ENCODE measurements at regions not wholly inside any gene's neighbourhood (a gene's known extent, or its start where the extent isn't known, plus 50 kb on each side); places are given as distances from the start of the nearest gene placed in this dataset.

- Histone ChIP-seq H3K9me3 (ENCODE audit: control insufficient read depth in 2 of 2, insufficient read depth in 1 of 2, low read length in 1 of 2) (no peaks in the 10 kb centered on the region), H3K27ac (ENCODE audit: low read depth in 1 of 2, low read length in 1 of 2) (no peak overlapping the region), H3K27me3 (ENCODE audit: control insufficient read depth in 2 of 2, insufficient read depth in 1 of 2, low read length in 1 of 2) (no peaks in the 10 kb centered on the region), H3K4me3 (ENCODE audit: low read length in 2 of 2) (no peak overlapping the region), H3K36me3 (ENCODE audit: control insufficient read depth in 2 of 2, insufficient read depth in 2 of 2, low read length in 1 of 2) (no peaks in the 10 kb centered on the region), H3K4me1 (ENCODE audit: control insufficient read depth in 2 of 2, insufficient read depth in 2 of 2, low read length in 2 of 2) (no peaks in the 10 kb centered on the region)
- WGBS, result 94% methylated on average over 2 of the region's 2 CpGs
- no peak for DNase-seq (ENCODE audit: low read depth in 6 of 9, low spot score in 9 of 9)
These were observed 137.0 kb upstream of the ARHGAP28 start for GRCh38 chr18:6592522-6592921.

DNA sequence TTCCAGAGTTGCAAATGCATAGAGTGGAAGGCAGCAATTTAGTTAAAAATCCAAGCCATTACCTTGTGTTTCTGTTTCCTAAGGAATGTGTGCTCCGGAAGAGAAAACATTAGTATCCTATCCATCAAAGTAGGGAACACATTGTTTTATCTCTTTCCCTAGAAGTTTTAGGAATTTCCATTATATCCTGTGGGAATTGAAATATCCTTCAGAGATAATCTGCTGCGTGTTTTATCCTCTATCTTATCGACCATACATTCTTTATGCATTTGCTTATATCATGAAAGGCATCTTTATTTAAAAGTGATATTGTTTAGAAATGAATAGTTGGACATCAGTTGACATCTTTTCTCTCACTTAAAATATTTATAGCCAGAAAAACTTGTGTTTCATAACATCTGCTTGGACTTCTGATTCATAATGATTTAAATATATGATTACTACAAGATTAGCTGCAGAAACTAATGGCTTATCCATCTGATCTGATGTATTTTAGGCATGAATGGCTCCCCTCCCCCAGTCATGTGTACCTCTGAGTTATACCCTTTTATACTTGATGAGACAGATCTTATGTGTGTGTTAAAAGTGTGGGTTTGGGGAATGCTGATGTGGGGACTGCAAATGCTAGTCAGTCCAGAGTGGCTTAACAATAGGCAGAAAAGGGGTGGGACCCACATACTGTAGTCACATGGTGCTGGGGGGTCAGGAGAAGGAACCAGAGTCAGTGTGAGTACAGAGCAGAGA lies 136.2 kb upstream of the ARHGAP28 start:
- no peak overlapping the region for H3K27ac ChIP-seq (ENCODE audit: low read depth in 1 of 2, low read length in 1 of 2)
- no peaks in the 10 kb centered on the region for H3K4me1 ChIP-seq (ENCODE audit: control insufficient read depth in 2 of 2, insufficient read depth in 2 of 2, low read length in 2 of 2)
- H3K9me3 ChIP-seq (ENCODE audit: control insufficient read depth in 2 of 2, insufficient read depth in 1 of 2, low read length in 1 of 2), result no peaks in the 10 kb centered on the region
- H3K36me3 ChIP-seq (ENCODE audit: control insufficient read depth in 2 of 2, insufficient read depth in 2 of 2, low read length in 1 of 2), result no peaks in the 10 kb centered on the region
- H3K27me3 ChIP-seq (ENCODE audit: control insufficient read depth in 2 of 2, insufficient read depth in 1 of 2, low read length in 1 of 2), result no peaks in the 10 kb centered on the region
- H3K4me3 ChIP-seq (ENCODE audit: low read length in 2 of 2), result no peak overlapping the region
- DNase-seq (ENCODE audit: low read depth in 6 of 9, low spot score in 9 of 9), result no peak
- WGBS, result 42% methylated on average over 3 of the region's 3 CpGs

DNA sequence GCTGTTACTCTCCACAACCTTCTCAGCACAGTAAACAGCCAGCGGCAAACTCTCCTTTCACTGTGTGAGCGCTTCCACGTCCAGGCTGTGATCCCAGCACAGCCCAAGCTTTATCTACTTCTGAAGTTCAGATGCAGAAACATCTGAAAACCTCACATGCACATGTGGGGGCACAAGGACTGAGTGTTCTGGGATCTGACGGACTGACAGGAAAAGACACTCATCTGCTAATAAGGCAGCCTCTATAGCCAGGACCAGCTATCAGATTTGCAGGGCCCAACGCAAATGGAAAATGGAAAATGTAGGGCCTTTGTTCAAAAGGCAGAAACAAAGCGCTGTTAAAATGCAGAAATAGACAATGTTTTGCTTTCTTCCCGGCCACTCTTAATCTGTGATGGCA lies 133.8 kb upstream of the ARHGAP28 start:
- H3K9me3 ChIP-seq (ENCODE audit: control insufficient read depth in 2 of 2, insufficient read depth in 1 of 2, low read length in 1 of 2), result no peaks in the 10 kb centered on the region
- no peak for DNase-seq (ENCODE audit: low read depth in 6 of 9, low spot score in 9 of 9)
- no peaks in the 10 kb centered on the region for H3K4me1 ChIP-seq (ENCODE audit: control insufficient read depth in 2 of 2, insufficient read depth in 2 of 2, low read length in 2 of 2)
- no peaks in the 10 kb centered on the region for H3K27me3 ChIP-seq (ENCODE audit: control insufficient read depth in 2 of 2, insufficient read depth in 1 of 2, low read length in 1 of 2)
- H3K36me3 ChIP-seq (ENCODE audit: control insufficient read depth in 2 of 2, insufficient read depth in 2 of 2, low read length in 1 of 2), result no peaks in the 10 kb centered on the region
- no peak overlapping the region for H3K4me3 ChIP-seq (ENCODE audit: low read length in 2 of 2)
- H3K27ac ChIP-seq (ENCODE audit: low read depth in 1 of 2, low read length in 1 of 2), result no peak overlapping the region
- 92% methylated on average over 7 of the region's 7 CpGs for WGBS

DNA sequence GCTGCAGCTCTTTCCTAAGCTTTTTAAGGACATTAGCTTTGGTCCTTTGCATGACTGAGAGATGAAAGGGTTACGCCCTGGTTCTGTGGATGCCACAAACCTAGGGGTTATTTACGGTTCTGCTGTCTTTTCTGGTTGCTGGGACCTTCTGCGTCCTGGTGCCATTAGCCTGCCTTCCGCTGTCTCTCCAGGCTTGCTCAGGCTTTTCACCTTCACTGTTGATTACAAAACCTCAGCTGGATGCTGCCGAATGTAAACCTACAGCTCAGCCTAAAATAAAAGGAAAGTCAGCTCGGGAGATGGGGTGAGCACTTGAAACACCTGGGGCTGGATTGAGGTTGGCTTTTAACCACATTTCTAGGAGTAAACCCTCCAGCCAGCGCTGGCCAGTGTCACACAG lies 130.9 kb upstream of the ARHGAP28 start:
- no peak overlapping the region for H3K27ac ChIP-seq (ENCODE audit: low read depth in 1 of 2, low read length in 1 of 2)
- no peak for DNase-seq (ENCODE audit: low read depth in 6 of 9, low spot score in 9 of 9)
- H3K4me1 ChIP-seq (ENCODE audit: control insufficient read depth in 2 of 2, insufficient read depth in 2 of 2, low read length in 2 of 2), result no peaks in the 10 kb centered on the region
- 63% methylated on average over 7 of the region's 7 CpGs for WGBS
- H3K9me3 ChIP-seq (ENCODE audit: control insufficient read depth in 2 of 2, insufficient read depth in 1 of 2, low read length in 1 of 2), result no peaks in the 10 kb centered on the region
- H3K4me3 ChIP-seq (ENCODE audit: low read length in 2 of 2), result no peak overlapping the region
- no peaks in the 10 kb centered on the region for H3K27me3 ChIP-seq (ENCODE audit: control insufficient read depth in 2 of 2, insufficient read depth in 1 of 2, low read length in 1 of 2)
- H3K36me3 ChIP-seq (ENCODE audit: control insufficient read depth in 2 of 2, insufficient read depth in 2 of 2, low read length in 1 of 2), result no peaks in the 10 kb centered on the region

DNA sequence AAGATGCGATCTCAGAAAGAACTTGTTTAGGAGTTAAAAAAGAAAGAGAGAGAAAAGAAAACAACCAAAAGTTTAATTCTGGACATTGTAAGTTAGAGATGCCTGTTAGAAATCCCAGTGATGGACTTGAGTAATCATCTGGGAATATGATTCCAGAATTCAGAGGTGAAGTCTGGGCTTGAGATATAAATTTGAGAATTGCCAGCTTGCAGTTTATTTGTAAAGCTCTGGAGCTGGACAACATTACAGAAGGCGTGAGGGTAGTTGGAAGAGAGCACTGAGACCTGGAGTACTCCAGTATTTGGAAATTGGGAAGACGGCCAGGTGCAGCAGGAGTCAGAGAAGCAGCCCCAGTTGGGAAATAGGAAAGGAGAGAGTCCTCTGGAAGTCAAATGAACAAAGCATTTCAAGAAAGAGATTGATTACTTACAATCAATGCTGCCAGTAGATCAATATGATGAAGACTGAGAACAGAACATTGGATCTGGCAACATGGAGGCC lies 128.8 kb upstream of the ARHGAP28 start:
- Histone ChIP-seq H3K27ac (ENCODE audit: low read depth in 1 of 2, low read length in 1 of 2) (no peak overlapping the region), H3K36me3 (ENCODE audit: control insufficient read depth in 2 of 2, insufficient read depth in 2 of 2, low read length in 1 of 2) (no peaks in the 10 kb centered on the region), H3K4me3 (ENCODE audit: low read length in 2 of 2) (no peak overlapping the region), H3K9me3 (ENCODE audit: control insufficient read depth in 2 of 2, insufficient read depth in 1 of 2, low read length in 1 of 2) (no peaks in the 10 kb centered on the region), H3K4me1 (ENCODE audit: control insufficient read depth in 2 of 2, insufficient read depth in 2 of 2, low read length in 2 of 2) (no peaks in the 10 kb centered on the region), H3K27me3 (ENCODE audit: control insufficient read depth in 2 of 2, insufficient read depth in 1 of 2, low read length in 1 of 2) (no peaks in the 10 kb centered on the region)
- WGBS, result 92% methylated on average over 3 of the region's 3 CpGs
- no peak for DNase-seq (ENCODE audit: low read depth in 6 of 9, low spot score in 9 of 9)

DNA sequence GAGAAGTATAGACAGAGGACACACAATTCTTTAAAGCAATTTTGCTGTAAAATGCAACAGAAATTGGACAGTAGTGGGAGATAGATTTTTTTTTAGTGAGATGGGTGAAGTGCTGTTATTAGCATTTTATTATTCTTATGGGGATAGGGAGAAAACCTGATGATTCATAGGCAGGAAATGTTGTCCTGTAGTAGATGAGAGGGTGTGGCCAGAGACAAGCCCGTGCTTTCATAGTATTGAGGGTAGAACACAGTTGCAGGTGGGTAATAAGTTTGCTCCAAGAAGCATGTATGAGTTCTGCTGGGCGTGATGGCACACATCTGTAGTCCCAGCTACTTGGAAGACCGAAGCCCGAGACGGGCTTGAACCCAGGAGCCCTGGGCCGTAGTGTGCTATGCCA lies 128.3 kb upstream of the ARHGAP28 start:
- Histone ChIP-seq H3K27ac (ENCODE audit: low read depth in 1 of 2, low read length in 1 of 2) (no peak overlapping the region), H3K4me1 (ENCODE audit: control insufficient read depth in 2 of 2, insufficient read depth in 2 of 2, low read length in 2 of 2) (no peaks in the 10 kb centered on the region), H3K4me3 (ENCODE audit: low read length in 2 of 2) (no peak overlapping the region), H3K9me3 (ENCODE audit: control insufficient read depth in 2 of 2, insufficient read depth in 1 of 2, low read length in 1 of 2) (no peaks in the 10 kb centered on the region), H3K36me3 (ENCODE audit: control insufficient read depth in 2 of 2, insufficient read depth in 2 of 2, low read length in 1 of 2) (no peaks in the 10 kb centered on the region), H3K27me3 (ENCODE audit: control insufficient read depth in 2 of 2, insufficient read depth in 1 of 2, low read length in 1 of 2) (no peaks in the 10 kb centered on the region)
- 91% methylated on average over 6 of the region's 6 CpGs for WGBS
- DNase-seq (ENCODE audit: low read depth in 6 of 9, low spot score in 9 of 9), result no peak

DNA sequence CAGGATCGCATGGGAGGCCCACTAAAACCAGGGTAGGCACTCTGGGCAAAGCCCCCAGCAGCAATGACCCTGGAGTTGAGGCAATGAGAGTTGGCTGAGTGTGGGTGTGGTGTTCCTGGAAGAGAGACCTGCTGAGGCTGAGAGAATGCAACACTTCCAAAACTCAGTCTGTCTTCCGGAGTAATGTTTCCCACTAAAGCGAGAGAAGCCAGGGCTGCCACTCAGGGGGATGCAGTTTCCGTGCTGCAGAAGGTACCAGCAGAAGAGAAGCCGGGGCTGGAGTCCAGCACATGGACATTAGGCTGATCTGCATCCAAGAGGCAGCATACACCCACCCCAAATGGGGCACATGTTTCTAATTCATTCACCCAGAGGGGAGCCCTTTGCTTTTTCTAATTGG lies 127.2 kb upstream of the ARHGAP28 start:
- no peak overlapping the region for H3K27ac ChIP-seq (ENCODE audit: low read depth in 1 of 2, low read length in 1 of 2)
- H3K4me1 ChIP-seq (ENCODE audit: control insufficient read depth in 2 of 2, insufficient read depth in 2 of 2, low read length in 2 of 2), result no peaks in the 10 kb centered on the region
- WGBS, result 91% methylated on average over 5 of the region's 5 CpGs
- H3K27me3 ChIP-seq (ENCODE audit: control insufficient read depth in 2 of 2, insufficient read depth in 1 of 2, low read length in 1 of 2), result no peaks in the 10 kb centered on the region
- no peak for DNase-seq (ENCODE audit: low read depth in 6 of 9, low spot score in 9 of 9)
- no peaks in the 10 kb centered on the region for H3K9me3 ChIP-seq (ENCODE audit: control insufficient read depth in 2 of 2, insufficient read depth in 1 of 2, low read length in 1 of 2)
- H3K36me3 ChIP-seq (ENCODE audit: control insufficient read depth in 2 of 2, insufficient read depth in 2 of 2, low read length in 1 of 2), result no peaks in the 10 kb centered on the region
- H3K4me3 ChIP-seq (ENCODE audit: low read length in 2 of 2), result no peak overlapping the region

DNA sequence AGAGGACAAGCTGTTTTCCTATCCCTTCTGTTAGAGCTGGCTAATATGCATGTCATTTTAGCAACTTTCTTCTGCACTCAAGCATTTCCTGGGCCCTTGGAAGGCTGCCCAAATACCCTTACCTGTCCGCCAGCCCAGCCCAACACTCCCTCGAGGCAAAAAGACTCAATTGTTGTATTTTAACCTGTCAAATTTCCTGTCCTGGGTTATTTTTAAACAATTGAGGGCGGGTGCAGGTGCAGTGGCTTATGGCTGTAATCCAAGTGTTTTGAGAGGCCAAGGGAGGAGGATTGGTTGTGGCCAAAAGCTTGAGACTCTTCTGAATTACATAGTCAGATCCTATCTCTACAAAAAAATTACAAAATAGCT lies 125.0 kb upstream of the ARHGAP28 start:
- Histone ChIP-seq H3K4me1 (ENCODE audit: control insufficient read depth in 2 of 2, insufficient read depth in 2 of 2, low read length in 2 of 2) (no peaks in the 10 kb centered on the region), H3K27me3 (ENCODE audit: control insufficient read depth in 2 of 2, insufficient read depth in 1 of 2, low read length in 1 of 2) (no peaks in the 10 kb centered on the region), H3K36me3 (ENCODE audit: control insufficient read depth in 2 of 2, insufficient read depth in 2 of 2, low read length in 1 of 2) (no peaks in the 10 kb centered on the region), H3K4me3 (ENCODE audit: low read length in 2 of 2) (no peak overlapping the region), H3K9me3 (ENCODE audit: control insufficient read depth in 2 of 2, insufficient read depth in 1 of 2, low read length in 1 of 2) (no peaks in the 10 kb centered on the region), H3K27ac (ENCODE audit: low read depth in 1 of 2, low read length in 1 of 2) (no peak overlapping the region)
- DNase-seq (ENCODE audit: low read depth in 6 of 9, low spot score in 9 of 9), result no peak
- 44% methylated on average over 3 of the region's 3 CpGs for WGBS

DNA sequence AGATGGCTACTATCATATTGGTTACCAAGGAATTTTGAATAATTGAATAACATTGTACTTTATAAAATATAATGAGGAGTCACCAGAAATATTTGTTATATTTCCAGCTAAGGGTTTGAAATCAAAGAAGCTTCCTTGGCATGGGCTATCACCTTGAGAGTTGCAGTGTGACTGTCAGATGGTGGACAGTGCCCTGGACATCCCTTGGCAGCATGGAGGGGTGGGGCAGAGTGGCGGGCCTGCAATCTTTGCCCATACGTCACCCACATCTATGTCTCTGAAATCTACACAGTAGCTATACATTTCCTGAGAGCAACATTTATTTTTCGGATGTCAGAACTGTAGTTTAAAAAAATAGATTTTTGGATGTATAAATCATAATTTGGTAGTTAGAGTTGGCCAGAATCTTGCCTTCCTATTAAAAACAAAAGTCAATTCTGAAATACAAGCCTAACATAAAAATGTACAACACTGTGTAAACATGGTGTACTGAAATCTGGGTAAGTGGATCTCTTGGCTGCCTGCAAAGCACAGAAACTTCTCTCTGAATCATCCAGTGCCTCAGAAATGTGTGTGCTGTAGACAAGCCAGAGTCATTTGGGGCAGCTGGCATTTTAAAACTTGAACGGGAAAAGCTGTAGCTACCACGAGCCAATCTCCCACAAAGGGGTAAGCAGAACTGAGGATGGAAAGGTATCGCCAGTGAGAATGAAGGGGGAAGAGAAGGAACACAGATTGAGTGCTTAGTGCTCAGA lies 124.2 kb upstream of the ARHGAP28 start:
- Histone ChIP-seq H3K36me3 (ENCODE audit: control insufficient read depth in 2 of 2, insufficient read depth in 2 of 2, low read length in 1 of 2) (no peaks in the 10 kb centered on the region), H3K4me1 (ENCODE audit: control insufficient read depth in 2 of 2, insufficient read depth in 2 of 2, low read length in 2 of 2) (no peaks in the 10 kb centered on the region), H3K27me3 (ENCODE audit: control insufficient read depth in 2 of 2, insufficient read depth in 1 of 2, low read length in 1 of 2) (no peaks in the 10 kb centered on the region), H3K27ac (ENCODE audit: low read depth in 1 of 2, low read length in 1 of 2) (no peak overlapping the region), H3K9me3 (ENCODE audit: control insufficient read depth in 2 of 2, insufficient read depth in 1 of 2, low read length in 1 of 2) (no peaks in the 10 kb centered on the region), H3K4me3 (ENCODE audit: low read length in 2 of 2) (no peak overlapping the region)
- WGBS, result 87% methylated on average over 6 of the region's 6 CpGs
- no peak for DNase-seq (ENCODE audit: low read depth in 6 of 9, low spot score in 9 of 9)

Data from thymus (tissue), 11 donors.